Lower leg skin (tissue), 4 donors: ENCODE measurements at regions not wholly inside any gene's neighbourhood (a gene's known extent, or its start where the extent isn't known, plus 50 kb on each side); places are given as distances from the start of the nearest gene placed in this dataset.

Experiments
- DNase-seq, 2 donors: peaks; one replicate each; pipeline ENCODE4 v3.0.0-alpha.2; 2019; ENCODE audit warnings: low spot score in 2 of 2
- H3K4me3 ChIP-seq: fragments of 200-600 bp; sonication (generic); 2 replicates; pipeline ENCODE4 v1.5.1; 2017; ENCODE audit warnings: mild to moderate bottlenecking, low read depth; ENCODE audit not compliant: poor library complexity, severe bottlenecking
- CTCF ChIP-seq, 3 donors: fragments of 450-650 bp; IDR thresholded peaks; one replicate each; pipeline ENCODE4 v1.5.1; 2016; ENCODE audit warnings: antibody characterized with exemption in 3 of 3, mild to moderate bottlenecking in 3 of 3, moderate library complexity in 2 of 3
- POLR2A ChIP-seq, 2 donors: fragments of 450-650 bp; IDR thresholded peaks; one replicate each; pipeline ENCODE4 v1.6.1; 2016 to 2017; ENCODE audit warnings: antibody characterized with exemption in 2 of 2, mild to moderate bottlenecking in 1 of 2, moderate library complexity in 1 of 2
- WGBS, 2 donors: methylation state at CpG; one replicate each; pipeline ENCODE4 v1.1.5; 2018; 5-methylcytosine and 5-hydroxymethylcytosine counted together
- intact Hi-C: fragments of 100-400 bp; cut with DNase I; formaldehyde crosslinking; loops from one replicate; pipeline ENCODE4 v1.15.0; 2023; ENCODE audit warnings: low total_unique reads

- no peak for DNase-seq
- 9 to 11% methylated on average over 1 of the region's 1 CpG for WGBS, 2 donors
- intact Hi-C loops = no loop called here
- no peak for TF ChIP-seq CTCF (IDR thresholded peaks at IDR 0.05)
- TF ChIP-seq POLR2A (IDR thresholded peaks at IDR 0.05) = no peak
- H3K4me3 ChIP-seq = no peak overlapping the region
These were observed 146.2 kb upstream of the SMLR1 start for GRCh38 chr6:130681028-130681427.

- H3K4me3 ChIP-seq = no peak overlapping the region
- intact Hi-C loops = no loop called here
- DNase-seq = no peak
- 89 to 90% methylated on average over 5 of the region's 5 CpGs for WGBS, 2 donors
- no peak for TF ChIP-seq CTCF (IDR thresholded peaks at IDR 0.05)
- TF ChIP-seq POLR2A (IDR thresholded peaks at IDR 0.05) = no peak
These were observed 145.1 kb upstream of the SMLR1 start for GRCh38 chr6:130682066-130682465.

- H3K4me3 ChIP-seq = no peak overlapping the region
- 67 to 71% methylated on average over 7 of the region's 7 CpGs for WGBS, 2 donors
- intact Hi-C loops = no loop called here
- no peak for DNase-seq
- no peak for TF ChIP-seq POLR2A (IDR thresholded peaks at IDR 0.05)
These were observed 143.3 kb upstream of the SMLR1 start for GRCh38 chr6:130683761-130684517.

GRCh38 chr6:130692659-130693058 lies 134.5 kb upstream of the SMLR1 start:
- H3K4me3 ChIP-seq = no peak overlapping the region
- no peak for DNase-seq
- intact Hi-C loops = loop anchor here (10.0 kb wide), 1 partner anchor 368 kb away; no protein-coding TSS in a partner anchor
- TF ChIP-seq CTCF (IDR thresholded peaks at IDR 0.05) (no peak), POLR2A (IDR thresholded peaks at IDR 0.05) (no peak)
- WGBS, 2 donors = 86 to 90% methylated on average over 2 of the region's 2 CpGs

GRCh38 chr6:130693944-130694343 lies 133.3 kb upstream of the SMLR1 start:
- TF ChIP-seq CTCF (IDR thresholded peaks at IDR 0.05) (no peak), POLR2A (IDR thresholded peaks at IDR 0.05) (no peak)
- intact Hi-C loops = loop anchor here (10.0 kb wide), 1 partner anchor 369 kb away; no protein-coding TSS in a partner anchor
- 63 to 82% methylated on average over 2 of the region's 2 CpGs for WGBS, 2 donors
- H3K4me3 ChIP-seq = no peak overlapping the region
- DNase-seq = no peak

GRCh38 chr6:130694606-130695005 lies 132.6 kb upstream of the SMLR1 start:
- no peak overlapping the region for H3K4me3 ChIP-seq
- intact Hi-C loops = loop anchor here (10.0 kb wide), 1 partner anchor 370 kb away; no protein-coding TSS in a partner anchor
- 82 to 90% methylated on average over 4 of the region's 4 CpGs for WGBS, 2 donors
- TF ChIP-seq POLR2A (IDR thresholded peaks at IDR 0.05) (no peak), CTCF (IDR thresholded peaks at IDR 0.05) (no peak)
- DNase-seq = no peak
